Kidney tubule cell (primary cell): ENCODE measurements at regions not wholly inside any gene's neighbourhood (a gene's known extent, or its start where the extent isn't known, plus 50 kb on each side); places are given as distances from the start of the nearest gene placed in this dataset.
"Not testable (repeated sequence)": the region's sequence is repeated elsewhere in the genome, so short reads cannot be mapped to it uniquely, and the experiment has no call there.

Source experiments
- DNase-seq: peaks from one replicate; pipeline ENCODE4 v3.0.0-alpha.2; 2018; ENCODE audit warnings: low spot score

GRCh38 chr4:128649161-128649560 lies 160.3 kb upstream of the JADE1 start:
- DNase-seq, result no peak

GRCh38 chr4:128648021-128648420 lies 161.5 kb upstream of the JADE1 start:
- no peak for DNase-seq

DNA sequence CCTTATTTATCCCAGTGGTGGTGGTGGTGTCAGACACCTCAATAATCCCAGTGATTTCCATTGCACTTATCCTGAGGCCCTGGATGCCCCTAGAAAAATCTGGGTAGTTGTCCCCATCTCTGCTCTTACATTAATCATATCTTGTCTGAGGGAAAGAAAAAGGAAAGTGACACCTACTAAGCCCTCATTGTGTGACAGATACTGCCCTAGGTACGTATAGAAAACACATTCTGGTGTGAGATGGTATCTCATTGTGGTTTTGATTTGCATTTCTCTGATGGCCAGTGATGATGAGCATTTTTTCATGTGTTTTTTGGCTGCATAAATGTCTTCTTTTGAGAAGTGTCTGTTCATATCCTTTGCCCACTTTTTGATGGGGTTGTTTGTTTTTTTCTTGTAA lies 162.6 kb upstream of the JADE1 start:
- not testable (repeated sequence) for DNase-seq

DNA sequence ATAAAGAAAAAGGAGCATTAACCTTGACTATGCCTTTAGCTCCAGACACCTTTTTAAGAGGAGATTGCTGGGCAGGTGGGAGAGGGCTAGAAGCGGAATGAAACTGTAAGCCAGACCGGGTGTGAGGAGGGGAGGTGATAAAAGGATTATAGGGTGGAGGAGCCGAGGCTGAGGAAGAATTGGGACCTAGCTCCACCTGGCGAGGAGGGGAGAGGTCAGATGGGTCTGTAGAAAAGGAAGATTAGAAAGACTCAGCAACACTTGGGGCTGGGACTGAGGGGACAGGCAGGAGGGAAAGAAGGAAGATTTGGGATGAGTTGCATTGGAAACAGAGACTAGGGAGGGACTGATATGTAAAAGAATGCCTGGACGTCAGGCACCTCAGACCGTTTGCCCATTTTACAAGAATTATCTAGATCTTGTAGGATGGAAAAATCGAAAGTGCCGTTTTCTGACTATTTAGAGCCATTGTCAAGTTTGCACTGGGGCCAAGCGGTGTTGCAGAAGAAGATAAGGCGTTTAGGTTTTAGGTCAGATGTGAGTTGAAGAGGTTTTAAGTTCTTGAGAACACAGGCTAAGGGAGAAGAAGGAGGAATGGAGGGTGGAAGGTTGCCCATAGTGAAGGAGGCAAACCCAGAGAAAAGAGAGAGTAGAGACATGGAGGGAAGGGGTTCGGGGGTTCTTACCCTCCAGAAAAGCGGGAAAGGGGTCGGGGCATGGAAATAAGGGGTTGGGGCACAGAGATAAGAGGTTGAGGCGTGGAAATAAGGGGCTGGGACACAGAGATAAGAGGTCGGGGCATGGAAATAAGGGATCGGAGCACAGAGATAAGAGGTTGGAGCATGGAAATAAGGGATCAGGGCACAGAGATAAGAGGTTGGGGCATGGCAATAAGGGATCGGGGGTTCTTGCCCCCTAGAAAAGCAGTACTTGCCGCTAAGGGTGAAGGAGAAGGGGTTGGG lies 164.5 kb upstream of the JADE1 start:
- not testable (repeated sequence) for DNase-seq

DNA sequence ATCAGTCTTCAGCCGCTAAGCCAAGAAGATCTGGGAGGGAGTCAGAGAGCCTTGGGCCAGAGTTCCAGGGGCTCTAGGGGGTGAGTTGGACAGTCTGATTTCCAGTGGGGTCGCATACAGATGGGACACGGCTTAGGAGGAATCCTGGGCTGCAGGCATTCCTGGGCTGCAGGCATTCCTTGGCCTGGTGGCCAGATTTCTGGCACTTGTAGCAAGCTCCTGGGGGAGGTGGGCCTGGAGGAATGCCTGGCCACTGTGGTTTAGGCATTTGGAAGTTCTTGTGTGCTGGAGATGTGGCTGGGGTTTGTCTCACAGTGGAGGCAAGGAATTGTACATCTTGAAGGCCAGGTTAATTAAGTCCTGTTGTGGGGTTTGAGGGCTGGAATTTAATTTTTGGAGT lies 165.4 kb upstream of the JADE1 start:
- DNase-seq, result not testable (repeated sequence)

- DNase-seq, result not testable (repeated sequence)
These were observed 167.9 kb upstream of the JADE1 start for GRCh38 chr4:128641566-128641965.

- no peak for DNase-seq
These were observed 169.8 kb upstream of the JADE1 start for GRCh38 chr4:128639541-128640270.

DNA sequence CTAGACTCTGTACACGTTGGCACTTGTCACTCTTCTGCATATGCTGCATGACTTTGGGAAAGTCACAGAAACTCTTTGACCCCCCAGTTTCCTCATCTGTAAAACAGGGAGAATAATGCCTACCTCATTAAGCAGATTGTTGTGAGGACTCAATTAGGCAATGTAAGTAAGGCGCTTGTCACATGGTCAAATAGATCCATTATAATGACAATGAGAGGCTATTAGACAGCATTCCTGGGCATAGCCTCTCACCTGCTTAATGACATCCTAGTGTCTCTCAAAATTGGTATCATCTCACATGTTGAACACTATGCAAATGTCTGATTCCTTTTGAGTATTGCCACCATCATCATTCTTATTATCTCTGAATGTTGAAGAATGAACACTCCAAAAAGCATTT lies 172.6 kb upstream of the JADE1 start:
- no peak for DNase-seq

DNA sequence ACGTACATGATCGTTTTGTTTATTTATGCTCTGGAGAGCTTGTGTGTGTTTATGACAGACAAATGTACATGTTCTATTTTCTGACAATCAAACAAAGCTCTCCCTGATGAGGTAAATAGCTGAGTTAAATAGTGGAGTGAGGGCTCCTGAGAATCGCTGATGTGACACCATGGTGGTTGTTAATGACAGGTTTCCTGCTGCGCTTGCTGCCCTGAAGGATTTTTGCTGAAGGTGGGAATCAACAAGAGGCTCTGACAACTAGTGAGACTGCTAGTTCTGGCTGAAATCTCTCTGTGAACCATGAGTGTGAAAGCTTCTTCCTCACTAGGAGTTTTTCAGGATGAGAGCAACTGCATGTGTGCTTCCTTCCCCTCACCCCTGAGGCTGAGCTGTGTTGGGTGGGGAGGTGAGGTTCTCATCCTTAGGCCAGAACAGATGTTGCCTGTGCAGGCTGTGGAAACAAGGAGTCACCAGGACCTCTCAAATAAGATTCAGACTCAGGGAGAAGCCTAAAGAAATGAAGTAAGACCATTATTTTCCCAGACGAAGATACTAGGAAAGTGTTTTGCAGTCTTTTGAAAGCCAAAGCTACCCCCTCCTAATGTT lies 173.4 kb upstream of the JADE1 start:
- no peak for DNase-seq

GRCh38 chr4:128635141-128635954 lies 174.2 kb upstream of the JADE1 start:
- no peak for DNase-seq

- DNase-seq, result no peak
These were observed 176.4 kb upstream of the JADE1 start for GRCh38 chr4:128633067-128633466.

DNA sequence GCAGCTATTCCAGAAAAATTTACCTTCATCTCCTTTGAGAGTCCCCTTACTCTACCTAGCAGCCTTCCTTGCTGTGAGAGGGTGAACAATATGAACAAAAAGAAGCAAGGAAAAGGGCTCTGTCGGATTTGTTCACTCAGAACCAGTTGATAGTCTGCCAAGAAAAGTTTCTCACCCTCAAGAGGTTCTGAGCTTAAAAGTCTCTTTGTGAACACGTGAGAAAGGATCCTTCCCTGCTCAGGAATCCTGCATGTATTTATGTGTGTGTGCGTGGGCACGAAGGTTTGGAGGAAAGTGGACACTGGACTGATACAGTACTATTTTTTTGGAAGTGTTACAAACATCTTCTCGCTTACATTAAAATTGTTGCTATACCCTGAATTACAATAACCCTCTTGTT lies 178.6 kb upstream of the JADE1 start:
- peak; percentile 8 for DNase-seq

- DNase-seq, result no peak
These were observed 185.8 kb upstream of the JADE1 start for GRCh38 chr4:128623508-128624215.

DNA sequence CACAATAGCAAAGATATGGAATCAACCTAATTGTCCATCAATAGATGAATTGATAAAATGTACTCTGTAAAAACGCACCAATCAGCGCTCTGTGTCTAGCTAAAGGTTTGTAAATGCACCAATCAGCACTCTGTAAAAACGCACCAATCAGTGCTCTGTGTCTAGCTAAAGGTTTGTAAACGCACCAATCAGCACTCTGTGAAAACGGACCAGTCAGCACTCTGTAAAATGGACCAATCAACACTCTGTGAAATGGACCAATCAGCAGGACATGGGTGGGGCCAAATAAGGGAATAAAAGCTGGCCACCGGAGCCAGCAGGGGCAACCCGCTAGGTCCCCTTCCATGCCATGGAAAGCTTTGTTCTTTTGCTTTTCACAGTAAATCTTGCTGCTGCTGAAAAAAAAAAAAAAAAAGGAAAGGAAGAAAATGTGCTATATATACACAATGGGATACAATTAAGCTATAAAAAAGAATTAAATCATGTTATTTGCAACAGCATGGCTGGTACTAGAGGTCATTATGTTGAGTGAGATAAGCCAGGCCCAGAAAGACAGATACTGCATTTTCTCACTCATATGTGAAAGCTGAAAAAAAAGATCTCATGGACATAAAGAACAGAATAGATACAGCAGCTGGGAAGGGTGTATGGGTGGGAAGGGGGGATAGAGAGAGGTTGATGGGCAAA lies 189.1 kb upstream of the JADE1 start:
- not testable (repeated sequence) for DNase-seq

DNA sequence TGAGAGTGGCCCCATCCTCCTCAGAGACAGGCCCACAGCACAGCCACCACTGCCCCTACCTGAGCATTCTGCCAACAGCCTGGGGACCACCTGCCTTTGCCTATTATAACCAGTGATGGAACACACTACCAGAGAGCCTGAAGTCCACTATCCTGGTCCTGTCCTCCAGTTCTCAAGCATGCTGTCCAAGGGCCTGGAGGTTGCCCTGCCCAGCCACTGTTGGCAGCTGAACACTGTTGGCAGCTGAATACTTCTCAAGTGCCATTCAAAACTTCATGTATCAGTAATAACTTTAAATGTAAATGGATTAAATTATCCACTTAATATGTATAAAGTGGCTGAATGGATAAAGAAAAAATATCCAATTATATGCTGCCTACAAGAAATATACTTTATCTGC lies 194.3 kb upstream of the JADE1 start:
- no peak for DNase-seq

- DNase-seq, result no peak
These were observed 201.5 kb upstream of the JADE1 start for GRCh38 chr4:128608006-128608405.

DNA sequence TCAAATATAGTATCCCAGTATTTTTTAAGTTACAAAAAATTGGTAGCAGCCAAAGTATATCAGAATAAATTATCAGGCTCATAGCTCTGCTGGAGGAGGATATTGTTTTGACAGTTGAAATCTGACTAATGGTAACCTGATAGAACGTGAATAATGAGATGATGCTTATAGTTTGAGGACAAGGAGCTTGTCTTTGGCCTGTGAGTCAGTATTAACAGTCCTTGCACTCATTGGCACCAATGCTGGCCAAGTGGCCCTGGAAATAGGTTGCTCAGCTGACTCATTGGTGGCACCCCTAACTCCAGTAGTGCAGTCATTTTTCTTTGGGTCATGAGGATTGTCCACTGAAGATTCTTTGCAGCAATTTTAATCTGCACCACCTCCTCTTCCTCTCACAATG lies 203.3 kb upstream of the JADE1 start:
- DNase-seq, result peak; percentile 86

GRCh38 chr4:128604840-128605239 lies 204.7 kb upstream of the JADE1 start:
- peak; percentile 43 for DNase-seq

- DNase-seq, result no peak
These were observed 205.3 kb upstream of the JADE1 start for GRCh38 chr4:128604204-128604603.

DNA sequence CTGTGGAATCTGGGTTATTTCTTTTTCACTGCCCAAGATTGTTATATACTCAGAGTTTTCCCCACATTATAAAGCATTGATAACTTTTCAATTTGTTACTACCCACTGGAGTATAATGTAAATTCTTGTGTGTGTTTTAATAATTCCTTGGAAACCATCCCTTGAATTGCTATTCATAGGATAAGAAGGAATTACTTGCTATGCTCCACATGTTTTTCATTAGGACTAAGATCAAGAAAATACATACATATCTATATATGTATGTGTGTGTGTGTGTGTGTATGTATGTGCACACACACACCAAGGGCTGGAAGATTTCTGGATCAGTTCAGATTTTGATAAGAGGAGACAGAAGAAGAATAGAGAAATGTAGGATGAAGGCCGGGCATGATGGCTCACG lies 206.4 kb upstream of the JADE1 start:
- DNase-seq, result no peak
